HAP-1 (cell line): ENCODE measurements at regions not wholly inside any gene's neighbourhood (a gene's known extent, or its start where the extent isn't known, plus 50 kb on each side); places are given as distances from the start of the nearest gene placed in this dataset.

ENCODE experiments used
- DNase-seq, 2 experiments: peaks; one replicate each; pipeline ENCODE4 v3.0.0-alpha.2; 2016 to 2020; ENCODE audit warnings: low spot score in 2 of 2
- H3K27me3 ChIP-seq: fragments of 250-450 bp; sonication (Bioruptor Pico); 2 replicates; pipeline ENCODE4 v1.5.1; 2020; ENCODE audit warnings: low read depth, mild to moderate bottlenecking, moderate library complexity
- H3K36me3 ChIP-seq: fragments of 250-450 bp; sonication (Bioruptor Pico); replicated peaks from 2 replicates; pipeline ENCODE4 v1.5.1; 2020; ENCODE audit warnings: mild to moderate bottlenecking
- H3K4me1 ChIP-seq: fragments of 250-450 bp; sonication (Bioruptor Pico); 2 replicates; pipeline ENCODE4 v1.5.1; 2020; ENCODE audit warnings: mild to moderate bottlenecking
- H3K4me3 ChIP-seq: fragments of 250-450 bp; sonication (Bioruptor Pico); 2 replicates; pipeline ENCODE4 v1.5.1; 2020; ENCODE audit warnings: mild to moderate bottlenecking, moderate library complexity
- H3K9me3 ChIP-seq: fragments of 250-450 bp; sonication (Bioruptor Pico); 2 replicates; pipeline ENCODE4 v1.5.1; 2020; ENCODE audit warnings: mild to moderate bottlenecking, moderate library complexity
- in situ Hi-C: fragments of 300-500 bp; cut with MboI; formaldehyde crosslinking; loops from 3 replicates; pipeline ENCODE4 v1.14.3; 2020; ENCODE audit warnings: low sequenced_read_pairs, inconsistent platforms, mixed read lengths

DNA sequence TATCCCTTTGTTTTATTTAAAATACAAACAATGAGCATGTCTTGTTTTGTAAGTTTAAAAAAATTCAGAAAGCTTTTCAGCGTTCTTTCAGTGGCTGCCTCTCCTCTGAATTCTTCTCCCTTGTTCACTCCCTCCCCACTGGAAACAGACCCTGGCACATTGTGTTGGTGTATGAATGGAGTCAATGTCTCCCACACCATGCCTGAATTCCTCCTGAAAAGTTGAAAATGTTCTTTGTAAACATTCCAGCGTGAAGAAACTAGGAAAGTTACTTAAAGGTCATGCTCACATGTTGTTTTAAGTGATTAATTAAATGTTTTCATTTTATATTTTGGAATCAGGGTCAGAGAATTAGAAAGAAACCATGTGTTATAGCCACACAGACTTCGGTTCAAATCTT is 136.9 kb upstream of the DYNLRB2 start:
- Histone ChIP-seq H3K4me3 (no peak overlapping the region), H3K36me3 (no peaks in the 10 kb centered on the region), H3K4me1 (no peaks in the 10 kb centered on the region), H3K9me3 (no peaks in the 10 kb centered on the region), H3K27me3 (no peaks in the 10 kb centered on the region)
- in situ Hi-C loops = no loop called here
- no peak for DNase-seq

DNA sequence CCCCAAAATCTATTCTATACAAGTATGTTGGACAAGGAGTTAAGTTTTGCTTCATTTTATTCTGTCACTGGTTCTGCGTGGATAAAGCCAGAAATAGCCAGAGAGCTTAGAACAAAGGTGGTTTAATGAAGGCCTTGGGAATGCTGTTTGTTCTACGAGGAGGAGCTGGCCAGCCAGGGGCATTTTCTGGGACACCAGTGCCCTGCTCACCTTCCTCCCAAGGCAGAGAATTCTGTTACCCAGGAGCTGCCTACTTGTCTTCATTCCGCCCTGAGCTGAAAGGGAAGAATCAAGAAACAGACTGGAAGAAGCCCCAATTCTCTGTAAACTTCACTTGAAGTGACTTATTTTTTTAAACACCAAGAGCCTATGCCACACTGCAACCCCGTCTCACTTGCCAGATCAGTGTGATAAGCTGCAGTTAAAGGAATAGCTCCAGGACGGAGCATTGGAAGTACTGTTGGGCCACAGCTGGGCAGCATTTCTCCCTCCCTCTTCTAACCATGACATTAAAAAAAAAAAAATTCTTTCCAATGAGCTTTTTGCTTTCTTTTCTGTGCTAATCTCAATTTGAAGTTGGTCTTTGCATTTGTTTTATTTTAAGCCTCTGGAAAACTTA is 149.8 kb upstream of the DYNLRB2 start:
- DNase-seq = no peak
- H3K9me3 ChIP-seq = no peaks in the 10 kb centered on the region
- in situ Hi-C loops = no loop called here

DNA sequence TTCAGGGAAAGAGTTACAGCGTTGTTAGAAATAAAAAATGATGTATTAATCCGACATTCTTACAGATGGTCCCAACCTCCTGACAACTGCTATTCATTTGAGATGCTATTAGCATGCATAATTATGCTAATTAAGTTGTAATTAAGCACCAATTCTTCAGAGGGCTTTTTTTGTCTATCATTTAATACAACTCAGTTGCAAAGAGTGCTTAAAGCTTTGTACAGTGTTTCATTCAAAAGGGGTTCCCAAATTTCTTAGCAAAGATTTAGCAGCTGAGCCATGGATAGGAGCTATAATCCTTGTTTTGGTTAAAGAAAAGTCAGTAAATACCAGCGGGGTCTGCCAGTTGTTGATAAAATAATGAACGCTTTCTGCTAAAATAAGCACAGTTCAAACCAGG is 150.7 kb upstream of the DYNLRB2 start:
- Histone ChIP-seq H3K9me3 (no peaks in the 10 kb centered on the region), H3K4me3 (no peak overlapping the region), H3K4me1 (no peaks in the 10 kb centered on the region), H3K36me3 (no peaks in the 10 kb centered on the region), H3K27me3 (no peaks in the 10 kb centered on the region)
- in situ Hi-C loops = no loop called here
- DNase-seq = no peak

More for the DNA sequence above, 149.8 kb upstream of the DYNLRB2 start:
- Histone ChIP-seq H3K4me1 (no peaks in the 10 kb centered on the region), H3K36me3 (no peaks in the 10 kb centered on the region), H3K4me3 (no peak overlapping the region), H3K27me3 (no peaks in the 10 kb centered on the region)

DNA sequence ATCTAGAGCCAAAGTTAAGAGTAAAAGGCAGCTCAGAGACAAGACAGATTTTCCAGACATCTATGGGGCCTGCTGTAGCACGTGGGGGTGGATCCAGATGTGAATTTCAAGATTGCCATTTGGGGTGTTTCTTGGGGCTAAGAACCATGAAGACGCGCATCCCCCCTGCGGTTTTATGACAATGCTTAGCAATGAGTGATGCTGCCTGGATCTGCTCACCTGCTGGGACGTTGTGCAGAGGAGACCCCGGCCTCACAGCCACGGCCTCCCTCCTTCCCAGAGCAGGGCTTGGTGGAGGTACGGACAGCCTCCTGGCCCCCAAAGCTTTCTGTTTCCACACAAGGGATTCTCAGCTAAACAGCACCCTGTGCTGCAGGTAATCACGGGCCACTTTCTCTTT is 151.5 kb upstream of the DYNLRB2 start:
- H3K36me3 ChIP-seq = no peaks in the 10 kb centered on the region
- no peaks in the 10 kb centered on the region for H3K4me1 ChIP-seq
- no peaks in the 10 kb centered on the region for H3K27me3 ChIP-seq
- no peak for DNase-seq
- in situ Hi-C loops = no loop called here
- no peak overlapping the region for H3K4me3 ChIP-seq
- no peaks in the 10 kb centered on the region for H3K9me3 ChIP-seq

DNA sequence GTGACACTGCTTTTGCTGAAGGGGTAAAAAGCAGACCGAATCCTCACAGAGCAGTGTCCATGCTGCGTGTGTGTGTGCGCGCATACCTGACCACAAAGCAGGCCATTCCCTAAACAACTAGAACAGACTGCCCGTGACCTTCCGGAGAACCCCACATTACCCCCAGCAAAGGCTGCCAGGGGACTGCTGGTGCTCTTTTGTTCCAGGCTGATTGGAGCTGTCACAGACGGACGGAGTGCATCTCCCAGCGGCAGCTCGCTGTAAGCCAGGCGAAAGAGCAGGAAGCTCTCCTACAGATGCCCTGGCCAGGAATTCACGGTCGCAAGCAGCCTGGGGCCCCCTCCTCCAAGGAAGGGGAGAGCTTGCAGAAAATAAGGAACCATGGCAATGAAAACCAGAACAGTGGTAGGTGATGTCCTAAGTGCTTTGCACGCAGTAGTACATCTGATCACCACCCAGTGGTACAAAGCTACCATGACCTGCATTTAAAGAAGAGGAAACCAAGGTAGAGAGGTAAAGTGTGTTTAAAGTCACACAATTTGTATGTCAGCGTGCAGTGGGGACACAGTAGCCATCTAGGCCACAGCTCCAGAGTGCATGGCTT is 153.4 kb upstream of the DYNLRB2 start:
- in situ Hi-C loops = no loop called here
- no peaks in the 10 kb centered on the region for H3K27me3 ChIP-seq
- DNase-seq = no peak
- no peak overlapping the region for H3K4me3 ChIP-seq
- H3K9me3 ChIP-seq = no peaks in the 10 kb centered on the region
- H3K4me1 ChIP-seq = no peaks in the 10 kb centered on the region
- no peaks in the 10 kb centered on the region for H3K36me3 ChIP-seq

DNA sequence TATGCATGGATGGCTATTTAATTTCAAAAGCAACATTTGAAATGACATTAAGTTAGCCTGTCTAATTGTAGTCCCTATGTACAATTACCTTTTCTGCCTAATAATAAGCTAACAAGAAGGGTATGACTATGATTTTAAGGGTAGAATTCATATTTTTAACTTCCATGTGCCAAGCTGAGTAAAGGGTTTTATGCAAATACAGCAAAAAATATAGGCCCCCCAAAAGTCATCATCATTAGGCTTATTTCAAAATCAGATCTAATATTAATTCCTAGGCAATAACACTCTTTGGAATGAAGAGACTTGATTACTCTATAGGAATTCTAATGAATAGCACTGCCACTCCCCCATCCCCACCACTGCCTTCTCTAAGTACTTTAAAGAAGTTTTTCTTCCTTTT is 155.9 kb upstream of the DYNLRB2 start:
- H3K4me3 ChIP-seq = no peak overlapping the region
- no peaks in the 10 kb centered on the region for H3K4me1 ChIP-seq
- DNase-seq = no peak
- H3K36me3 ChIP-seq = no peaks in the 10 kb centered on the region
- H3K9me3 ChIP-seq = no peaks in the 10 kb centered on the region
- no peaks in the 10 kb centered on the region for H3K27me3 ChIP-seq
- in situ Hi-C loops = no loop called here

DNA sequence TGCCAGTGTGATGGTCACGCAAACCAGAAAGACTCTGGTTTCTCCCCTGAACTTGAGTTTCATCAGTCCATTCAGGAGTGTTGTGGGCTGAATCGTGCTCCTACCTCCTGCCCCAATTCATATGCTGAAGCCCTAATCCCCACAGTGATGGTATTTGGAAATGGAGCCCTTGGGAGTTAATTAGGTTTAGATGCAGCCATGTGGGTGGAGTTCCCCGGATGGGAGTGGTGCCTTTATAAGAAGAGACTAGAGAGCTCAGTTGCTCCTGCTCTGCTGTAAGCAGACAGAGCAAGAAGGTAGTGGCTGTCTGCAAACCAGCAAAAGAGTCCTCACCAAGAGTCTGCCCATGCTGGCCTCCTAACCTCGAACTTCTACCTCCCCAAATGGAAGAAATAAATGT is 160.3 kb upstream of the DYNLRB2 start:
- Histone ChIP-seq H3K27me3 (no peaks in the 10 kb centered on the region), H3K9me3 (no peaks in the 10 kb centered on the region), H3K36me3 (no peaks in the 10 kb centered on the region), H3K4me1 (no peaks in the 10 kb centered on the region), H3K4me3 (no peak overlapping the region)
- DNase-seq = peak; percentile 6 to 16
- in situ Hi-C loops = no loop called here

DNA sequence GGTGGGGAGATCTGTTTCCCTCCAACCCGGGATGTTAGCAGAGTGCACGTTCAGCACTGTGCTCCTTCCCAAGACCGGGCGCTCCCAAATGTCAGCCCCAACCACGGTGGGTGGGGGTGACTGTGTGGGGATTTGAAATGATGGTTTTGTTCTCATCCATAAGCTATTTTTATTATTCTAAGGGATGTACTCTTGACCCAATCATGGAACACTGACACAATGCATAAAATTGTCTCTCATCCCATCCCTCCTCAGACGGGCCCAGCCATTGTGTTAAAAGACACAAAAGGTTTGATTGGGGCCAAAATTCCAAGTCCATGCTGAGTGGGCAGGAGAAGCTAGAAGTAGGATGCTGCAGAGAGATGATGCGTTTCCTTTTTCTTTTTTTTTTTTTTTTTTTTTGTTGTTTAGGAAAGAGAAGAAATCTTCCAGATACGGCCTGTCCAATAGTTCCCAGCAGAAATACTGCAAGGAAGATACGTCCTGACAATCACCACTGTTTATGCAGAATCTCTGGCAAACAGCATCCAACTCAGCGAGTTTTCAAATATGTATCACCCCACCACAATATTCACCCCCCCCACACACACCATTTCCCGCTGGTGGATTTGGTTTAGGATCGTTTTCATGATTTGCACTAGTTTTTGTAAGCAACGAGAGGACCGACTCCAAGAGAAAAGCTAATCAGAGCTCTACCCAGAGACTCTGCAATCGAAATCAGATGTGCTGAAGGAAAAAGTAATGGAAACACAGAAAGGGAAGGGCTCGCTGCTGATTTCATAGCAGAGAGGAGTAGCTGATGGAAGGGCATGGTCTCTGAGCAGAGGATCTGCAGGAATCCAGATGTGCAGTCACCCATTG is 163.5 kb upstream of the DYNLRB2 start:
- in situ Hi-C loops = no loop called here
- Histone ChIP-seq H3K9me3 (no peaks in the 10 kb centered on the region), H3K4me1 (no peaks in the 10 kb centered on the region), H3K27me3 (no peaks in the 10 kb centered on the region), H3K36me3 (no peaks in the 10 kb centered on the region), H3K4me3 (no peak overlapping the region)
- DNase-seq = no peak

DNA sequence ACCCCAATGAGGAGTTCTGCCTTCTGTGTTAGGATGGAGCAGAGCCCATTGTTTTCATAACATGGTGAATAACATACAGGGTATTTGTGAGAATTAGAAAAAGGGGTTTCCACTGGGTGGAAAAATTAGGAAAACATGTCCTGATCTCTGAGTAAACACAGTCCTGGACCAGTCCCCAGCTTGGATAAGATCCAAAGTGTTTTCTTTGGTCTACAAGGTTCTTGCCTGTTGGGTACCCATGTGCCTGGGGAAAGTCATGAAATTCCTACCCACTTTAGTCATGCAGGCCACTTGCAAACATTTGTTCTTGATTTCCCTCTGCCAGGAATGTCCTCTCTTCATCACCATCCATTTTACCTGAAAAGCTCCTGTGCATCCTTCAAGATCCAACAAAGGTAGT is 164.8 kb upstream of the DYNLRB2 start:
- Histone ChIP-seq H3K36me3 (no peaks in the 10 kb centered on the region), H3K4me3 (no peak overlapping the region), H3K9me3 (no peaks in the 10 kb centered on the region), H3K4me1 (no peaks in the 10 kb centered on the region), H3K27me3 (no peaks in the 10 kb centered on the region)
- in situ Hi-C loops = no loop called here
- DNase-seq = no peak

DNA sequence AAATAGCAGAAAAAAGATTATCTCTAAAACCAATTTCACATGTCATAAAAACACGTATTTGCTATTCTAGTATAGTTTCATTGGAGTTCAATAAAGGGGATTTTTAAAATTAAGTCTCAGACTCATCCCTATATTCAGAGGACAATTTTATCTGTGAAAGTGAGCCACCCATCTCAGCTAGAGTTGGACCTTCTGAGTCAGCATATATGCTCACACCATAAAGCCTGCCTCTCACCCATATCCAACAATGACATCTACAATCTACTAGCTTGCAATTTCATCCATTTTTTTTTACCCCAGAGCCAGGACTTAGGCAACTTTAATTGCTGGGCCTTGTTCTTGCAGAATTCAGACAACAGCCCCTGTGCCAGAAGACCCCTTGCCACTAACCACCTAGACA is 165.3 kb upstream of the DYNLRB2 start:
- DNase-seq = no peak
- Histone ChIP-seq H3K4me1 (no peaks in the 10 kb centered on the region), H3K27me3 (no peaks in the 10 kb centered on the region), H3K36me3 (no peaks in the 10 kb centered on the region), H3K9me3 (no peaks in the 10 kb centered on the region), H3K4me3 (no peak overlapping the region)
- in situ Hi-C loops = no loop called here

DNA sequence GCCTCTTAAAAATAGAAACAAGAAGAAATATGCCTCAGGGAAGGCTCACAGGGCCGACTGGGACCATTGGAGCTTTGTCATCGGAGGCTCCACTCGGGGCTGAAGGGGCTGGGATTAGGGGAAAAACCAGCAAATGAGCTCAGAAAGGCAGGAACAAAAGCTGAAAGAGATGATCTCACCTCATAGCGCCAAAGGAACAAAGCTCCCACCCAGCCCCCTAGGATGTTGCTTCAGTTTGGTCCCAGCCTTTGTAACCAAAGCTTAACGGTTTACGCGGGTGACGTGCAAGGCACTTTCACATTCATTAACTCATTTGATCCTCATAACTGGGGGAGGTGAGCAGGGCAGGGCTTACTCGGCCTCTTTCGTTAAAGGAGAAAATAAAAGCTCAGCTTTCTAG is 168.5 kb upstream of the DYNLRB2 start:
- in situ Hi-C loops = no loop called here
- H3K4me3 ChIP-seq = no peak overlapping the region
- no peaks in the 10 kb centered on the region for H3K36me3 ChIP-seq
- H3K27me3 ChIP-seq = no peaks in the 10 kb centered on the region
- DNase-seq = no peak
- H3K4me1 ChIP-seq = no peaks in the 10 kb centered on the region
- H3K9me3 ChIP-seq = no peaks in the 10 kb centered on the region

DNA sequence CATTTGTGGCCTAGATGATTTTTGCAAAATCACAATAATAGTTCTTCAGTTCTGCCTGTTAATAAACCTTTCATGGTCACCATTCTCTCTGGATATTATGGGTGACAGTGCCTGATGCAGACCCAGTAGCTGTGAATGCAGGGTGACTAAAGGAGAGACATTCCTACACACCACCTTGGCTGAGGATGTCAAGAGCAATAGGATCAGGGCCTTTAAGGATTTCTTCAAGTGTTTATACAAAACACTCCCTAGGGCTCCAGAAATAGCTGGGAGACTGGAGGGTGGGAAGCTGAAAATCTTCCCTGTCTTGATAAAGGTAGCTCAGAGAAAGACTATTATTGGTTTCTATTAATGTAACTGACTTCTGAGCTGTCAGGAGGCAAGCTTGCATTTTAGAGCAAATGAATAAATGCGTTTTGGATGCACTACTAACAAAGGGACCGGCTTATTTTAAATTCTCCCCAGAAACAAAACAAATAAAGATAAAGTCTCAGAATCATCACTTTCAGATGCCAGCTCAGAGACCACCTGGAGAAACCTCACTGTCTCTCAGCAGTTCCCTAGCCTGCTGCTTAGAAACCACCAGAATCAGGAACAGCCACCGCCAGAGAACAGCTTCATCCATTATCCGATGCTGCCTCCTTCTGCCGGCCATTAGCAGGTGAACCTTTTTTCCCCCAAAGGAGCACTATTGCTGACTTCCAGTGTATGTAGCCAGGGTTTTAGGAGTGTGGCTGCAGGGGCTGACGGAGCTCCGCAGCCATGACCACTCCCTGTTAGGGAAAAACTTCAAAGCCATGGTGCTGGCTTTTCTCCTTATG is 171.4 kb upstream of the DYNLRB2 start:
- peak in 1 of 2 experiments; percentile 12 for DNase-seq
- in situ Hi-C loops = no loop called here
- no peaks in the 10 kb centered on the region for H3K27me3 ChIP-seq
- no peaks in the 10 kb centered on the region for H3K36me3 ChIP-seq
- H3K4me3 ChIP-seq = no peak overlapping the region
- H3K9me3 ChIP-seq = no peaks in the 10 kb centered on the region
- H3K4me1 ChIP-seq = no peaks in the 10 kb centered on the region

DNA sequence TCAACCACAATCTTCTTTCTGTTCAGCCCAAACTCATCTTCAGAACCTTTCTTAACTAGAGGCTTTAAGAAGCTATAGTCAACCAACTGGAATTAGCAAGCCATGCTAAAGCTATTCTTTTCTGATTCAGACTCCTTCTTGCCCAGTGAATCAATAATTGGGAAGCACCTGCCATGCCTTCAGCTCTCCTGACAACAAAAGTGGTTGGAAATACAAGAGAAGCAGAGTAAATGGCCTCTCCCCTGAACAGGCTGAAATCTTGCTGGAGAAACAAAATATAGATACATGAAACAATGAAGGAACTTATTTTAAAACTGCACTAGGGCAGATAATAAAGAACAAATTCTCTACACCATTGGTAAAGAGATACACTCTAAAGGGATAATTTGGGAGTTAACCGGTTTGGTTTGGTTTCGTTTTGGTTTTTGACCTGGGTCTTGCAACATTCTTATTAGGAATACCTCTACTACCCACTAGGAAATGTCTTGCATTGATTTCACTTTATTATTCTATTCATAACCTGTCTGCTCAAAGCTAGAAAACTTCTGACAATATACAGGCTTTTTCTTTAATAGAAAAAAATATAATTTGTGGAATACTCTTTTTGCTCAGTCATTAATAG is 173.6 kb upstream of the DYNLRB2 start:
- in situ Hi-C loops = no loop called here
- Histone ChIP-seq H3K36me3 (no peaks in the 10 kb centered on the region), H3K4me3 (no peak overlapping the region), H3K9me3 (no peaks in the 10 kb centered on the region), H3K27me3 (no peaks in the 10 kb centered on the region), H3K4me1 (no peaks in the 10 kb centered on the region)
- no peak for DNase-seq
